ENCODE measurements at regions not wholly inside any gene's neighbourhood (a gene's known extent, or its start where the extent isn't known, plus 50 kb on each side); places are given as distances from the start of the nearest gene placed in this dataset.
"Not testable (repeated sequence)": the region's sequence is repeated elsewhere in the genome, so short reads cannot be mapped to it uniquely, and the experiment has no call there.

- not testable (repeated sequence) for TF ChIP-seq CTCF (IDR thresholded peaks at IDR 0.05; ENCODE audit: insufficient read depth, low read length); SPI1 (IDR thresholded peaks at IDR 0.05; ENCODE audit: borderline replicate concordance, low read depth); REST (IDR thresholded peaks at IDR 0.05; ENCODE audit: insufficient replicate concordance, low read depth); GABPA (IDR thresholded peaks at IDR 0.05; ENCODE audit: low read depth)
These were observed 58.1 kb downstream of the TEX51 start for GRCh38 chr2:126956773-126957172.

Data from HL-60 (cell line).